Ishikawa (cell line): ENCODE measurements at regions not wholly inside any gene's neighbourhood (a gene's known extent, or its start where the extent isn't known, plus 50 kb on each side); places are given as distances from the start of the nearest gene placed in this dataset.

ENCODE experiments used
- CEBPB ChIP-seq: IDR thresholded peaks from 2 replicates; pipeline ENCODE4 v1.6.1; 2012
- CREB1 ChIP-seq: IDR thresholded peaks from 2 replicates; pipeline ENCODE4 v1.6.1; 2012; ENCODE audit warnings: low read depth
- EGR1 ChIP-seq: IDR thresholded peaks from 2 replicates; pipeline ENCODE4 v1.6.1; 2012
- EP300 ChIP-seq: IDR thresholded peaks from 2 replicates; pipeline ENCODE4 v1.6.1; 2012; ENCODE audit warnings: borderline replicate concordance
- FOXM1 ChIP-seq: IDR thresholded peaks from 2 replicates; pipeline ENCODE4 v1.6.1; 2012; ENCODE audit warnings: low read depth, borderline replicate concordance
- MAX ChIP-seq: IDR thresholded peaks from 2 replicates; pipeline ENCODE4 v1.6.1; 2012
- NFIC ChIP-seq: IDR thresholded peaks from 2 replicates; pipeline ENCODE4 v1.6.1; 2012
- RAD21 ChIP-seq: IDR thresholded peaks from 2 replicates; pipeline ENCODE4 v1.6.1; 2012; ENCODE audit warnings: low read depth
- REST ChIP-seq: IDR thresholded peaks from 2 replicates; pipeline ENCODE4 v1.6.1; 2012; ENCODE audit warnings: low read depth, mild to moderate bottlenecking
- TAF1 ChIP-seq: IDR thresholded peaks from 2 replicates; pipeline ENCODE4 v1.6.1; 2012; ENCODE audit warnings: low read depth, mild to moderate bottlenecking
- TCF12 ChIP-seq: IDR thresholded peaks from 2 replicates; pipeline ENCODE4 v1.6.1; 2012; ENCODE audit warnings: low read depth
- TEAD4 ChIP-seq: IDR thresholded peaks from 2 replicates; pipeline ENCODE4 v1.6.1; 2012
- USF1 ChIP-seq: IDR thresholded peaks from 2 replicates; pipeline ENCODE4 v1.6.1; 2012
- YY1 ChIP-seq: IDR thresholded peaks from 2 replicates; pipeline ENCODE4 v1.6.1; 2012; ENCODE audit warnings: low read depth
- ZBTB7A ChIP-seq: IDR thresholded peaks from 2 replicates; pipeline ENCODE4 v1.6.1; 2012; ENCODE audit warnings: low read depth

GRCh38 chr4:185914583-185915199 lies 102.7 kb upstream of the SORBS2 start:
- no peak for TF ChIP-seq REST
- TF ChIP-seq ZBTB7A = no peak
- TF ChIP-seq FOXM1 = no peak
- TF ChIP-seq TEAD4 = no peak
- no peak for TF ChIP-seq MAX
- no peak for TF ChIP-seq EP300
- no peak for TF ChIP-seq YY1
- TF ChIP-seq TCF12 = no peak
- no peak for TF ChIP-seq EGR1
- no peak for TF ChIP-seq TAF1
- TF ChIP-seq CREB1 = no peak
- no peak for TF ChIP-seq NFIC
- TF ChIP-seq CEBPB = no peak
- no peak for TF ChIP-seq USF1
- TF ChIP-seq RAD21 = no peak

- TF ChIP-seq NFIC = no peak
- TF ChIP-seq CREB1 = no peak
- no peak for TF ChIP-seq RAD21
- no peak for TF ChIP-seq EP300
- TF ChIP-seq YY1 = no peak
- no peak for TF ChIP-seq TAF1
- TF ChIP-seq TEAD4 = no peak
- TF ChIP-seq MAX = no peak
- TF ChIP-seq CEBPB = no peak
- no peak for TF ChIP-seq EGR1
- TF ChIP-seq FOXM1 = no peak
- TF ChIP-seq REST = no peak
- TF ChIP-seq ZBTB7A = no peak
- TF ChIP-seq TCF12 = no peak
Observed at GRCh38 chr4:185915271-185915670, 103.3 kb upstream of the SORBS2 start.

GRCh38 chr4:185915817-185916216 lies 103.8 kb upstream of the SORBS2 start:
- TF ChIP-seq EGR1 (no peak), MAX (no peak), REST (no peak), TAF1 (no peak), RAD21 (no peak), NFIC (no peak), YY1 (no peak), USF1 (no peak), FOXM1 (no peak), TCF12 (no peak), EP300 (no peak), TEAD4 (no peak)

GRCh38 chr4:185916231-185916630 lies 104.2 kb upstream of the SORBS2 start:
- TF ChIP-seq FOXM1 = no peak
- no peak for TF ChIP-seq MAX
- no peak for TF ChIP-seq USF1
- TF ChIP-seq RAD21 = no peak
- TF ChIP-seq CEBPB = no peak
- no peak for TF ChIP-seq EGR1
